HL-60/S4 treated with phorbol 12-myristate 13-acetate at 8.2 ng/mL for 4 days and 3 days (cell line): ENCODE measurements at regions not wholly inside any gene's neighbourhood (a gene's known extent, or its start where the extent isn't known, plus 50 kb on each side); places are given as distances from the start of the nearest gene placed in this dataset.

Source experiments
- in situ Hi-C: fragments of 300-500 bp; cut with MboI; formaldehyde crosslinking; loops from 2 replicates; pipeline ENCODE4 v1.15.0; 2022; ENCODE audit warnings: low sequenced_read_pairs

GRCh38 chr12:93122569-93123091 lies 193.5 kb upstream of the EEA1 start:
- in situ Hi-C loops, result loop anchor here (25.0 kb wide), 1 partner anchor 265 kb away; the partner anchor contains the start of gene NUDT4

GRCh38 chr12:93125126-93125525 lies 196.0 kb upstream of the EEA1 start:
- in situ Hi-C loops, result no loop called here

- in situ Hi-C loops, result no loop called here
Observed at GRCh38 chr12:93126069-93126474, 197.0 kb upstream of the EEA1 start.

- in situ Hi-C loops, result no loop called here
Observed at GRCh38 chr12:93127107-93127560, 198.0 kb upstream of the EEA1 start.

GRCh38 chr12:93127582-93128331 lies 198.7 kb upstream of the EEA1 start:
- in situ Hi-C loops, result no loop called here

- in situ Hi-C loops, result no loop called here
Observed at GRCh38 chr12:93128332-93128707, 199.2 kb upstream of the EEA1 start.

- in situ Hi-C loops, result no loop called here
Observed at GRCh38 chr12:93130366-93131054, 201.4 kb upstream of the EEA1 start.

GRCh38 chr12:93133361-93133760 lies 204.3 kb upstream of the EEA1 start:
- in situ Hi-C loops, result no loop called here

- in situ Hi-C loops, result no loop called here
Observed at GRCh38 chr12:93134175-93134890, 205.2 kb upstream of the EEA1 start.

GRCh38 chr12:93134893-93135285 lies 205.8 kb upstream of the EEA1 start:
- in situ Hi-C loops, result no loop called here

- in situ Hi-C loops, result no loop called here
Observed at GRCh38 chr12:93135286-93136239, 206.5 kb upstream of the EEA1 start.

GRCh38 chr12:93136253-93137055 lies 207.4 kb upstream of the EEA1 start:
- in situ Hi-C loops, result no loop called here

GRCh38 chr12:93137656-93138612 lies 208.8 kb upstream of the EEA1 start:
- in situ Hi-C loops, result no loop called here

GRCh38 chr12:93139028-93139665 lies 210.1 kb upstream of the EEA1 start:
- in situ Hi-C loops, result no loop called here

- in situ Hi-C loops, result no loop called here
Observed at GRCh38 chr12:93140325-93140724, 211.2 kb upstream of the EEA1 start.

GRCh38 chr12:93140801-93141200 lies 211.7 kb upstream of the EEA1 start:
- in situ Hi-C loops, result no loop called here

GRCh38 chr12:93142881-93143280 lies 213.8 kb upstream of the EEA1 start:
- in situ Hi-C loops, result no loop called here

- in situ Hi-C loops, result no loop called here
Observed at GRCh38 chr12:93144109-93144508, 215.0 kb upstream of the EEA1 start.
